SH-SY5Y (cell line): ENCODE measurements at regions not wholly inside any gene's neighbourhood (a gene's known extent, or its start where the extent isn't known, plus 50 kb on each side); places are given as distances from the start of the nearest gene placed in this dataset.

ENCODE experiments used
- GATA2 ChIP-seq: IDR thresholded peaks from 2 replicates; pipeline ENCODE4 v1.6.1; 2011; ENCODE audit warnings: mild to moderate bottlenecking, low read depth, low read length
- GATA3 ChIP-seq: IDR thresholded peaks from 2 replicates; pipeline ENCODE4 v1.6.1; 2011; ENCODE audit warnings: low read depth, mild to moderate bottlenecking, low read length, moderate library complexity

DNA sequence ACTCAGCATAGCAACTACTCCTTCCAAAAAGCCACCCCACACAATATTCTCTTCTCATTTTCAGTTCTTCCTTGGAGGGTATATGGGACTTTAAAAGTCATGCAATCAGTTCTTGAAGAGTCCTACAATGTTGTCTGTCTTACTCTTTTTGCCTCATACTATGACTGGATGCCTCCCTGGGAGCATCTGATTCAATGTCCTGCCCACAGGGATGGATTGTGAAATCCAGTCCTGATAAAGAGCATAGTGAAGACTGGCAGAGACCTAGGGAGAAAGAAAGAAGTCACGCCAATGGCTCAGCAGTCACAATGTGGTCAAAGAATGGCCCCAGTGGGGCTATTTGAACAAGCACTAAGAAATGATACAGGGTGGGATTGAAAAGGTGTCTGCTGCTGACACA lies 155.1 kb upstream of the SERPINE2 start:
- TF ChIP-seq GATA3 (no peak), GATA2 (no peak)
